Prostate gland (tissue), 2 donors: ENCODE measurements at regions not wholly inside any gene's neighbourhood (a gene's known extent, or its start where the extent isn't known, plus 50 kb on each side); places are given as distances from the start of the nearest gene placed in this dataset.

Experiments used
- DNase-seq: peaks from one replicate; pipeline ENCODE4 v3.0.0-alpha.2; 2019; ENCODE audit warnings: low spot score
- H3K27ac ChIP-seq, 2 donors: fragments of 200-600 bp; sonication (generic); 2 replicates each; pipeline ENCODE4 v1.5.1; 2017 to 2019
- H3K27me3 ChIP-seq: fragments of 200-600 bp; sonication (generic); replicated peaks from 2 replicates; pipeline ENCODE4 v1.5.1; 2019; ENCODE audit not compliant: insufficient read depth
- H3K36me3 ChIP-seq, 2 donors: fragments of 200-600 bp; sonication (generic); 1 replicate in 1 of 2; 2 replicates in 1 of 2; pipeline versions ENCODE4 v1.5.1 to v1.8.1; 2017 to 2019
- H3K4me1 ChIP-seq: fragments of 200-600 bp; sonication (generic); replicated peaks from 2 replicates; pipeline ENCODE4 v1.5.1; 2019
- H3K4me3 ChIP-seq, 2 donors: fragments of 200-600 bp; sonication (generic); 2 replicates each; pipeline ENCODE4 v1.5.1; 2017 to 2019
- H3K9me3 ChIP-seq: fragments of 200-600 bp; sonication (generic); 2 replicates; pipeline ENCODE4 v1.5.1; 2017
- POLR2A ChIP-seq: fragments of 450-650 bp; IDR thresholded peaks from one replicate; pipeline ENCODE4 v1.6.1; 2016; ENCODE audit warnings: antibody characterized with exemption, mild to moderate bottlenecking
- POLR2AphosphoS5 ChIP-seq: sonication (generic); formaldehyde crosslinking; IDR thresholded peaks from one replicate; pipeline ENCODE4 v1.6.1; 2017; ENCODE audit warnings: antibody characterized with exemption
- WGBS: methylation state at CpG from one replicate; pipeline ENCODE4 v1.1.5; 2018; 5-methylcytosine and 5-hydroxymethylcytosine counted together
- intact Hi-C: fragments of 100-400 bp; cut with DNase I; formaldehyde crosslinking; loops from one replicate; pipeline ENCODE4 v1.14.2; 2022
- TF ChIP-seq, protein P1 (sequence below), 4 experiments: fragments of 200-600 bp in 2 of 4; fragments of 450-650 bp in 2 of 4; sonication (generic) in 2 of 4; IDR thresholded peaks; 1 replicate in 3 of 4; 2 replicates in 1 of 4; pipeline ENCODE4 v1.5.1; 2016 to 2019; ENCODE audit warnings: antibody characterized with exemption in 4 of 4, mild to moderate bottlenecking in 2 of 4, moderate library complexity in 2 of 4

DNA sequence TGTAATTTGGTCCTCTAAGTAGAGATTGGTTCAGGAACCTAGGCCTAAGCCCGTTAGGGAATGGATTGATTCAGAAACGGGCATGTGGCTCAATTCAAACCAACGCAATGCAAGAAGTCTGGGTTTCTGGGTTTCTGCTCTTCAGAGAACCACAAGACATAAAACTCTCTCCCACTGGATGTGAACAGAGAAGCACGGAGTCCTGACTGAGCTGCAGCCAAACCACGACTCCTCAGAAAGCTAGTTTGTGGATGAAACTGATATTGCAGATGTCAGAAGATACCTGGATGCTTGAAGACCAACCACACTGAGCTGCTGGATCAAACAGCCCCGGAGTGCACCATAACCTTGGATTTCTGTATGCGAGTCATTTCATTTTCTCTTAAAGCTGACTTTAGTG, 50.0 kb downstream of the SOD2 start:
- 88% methylated on average over 7 of the region's 7 CpGs for WGBS
- no peaks in the 10 kb centered on the region for H3K4me1 ChIP-seq
- intact Hi-C loops, result no loop called here
- no peaks in the 10 kb centered on the region for H3K36me3 ChIP-seq
- no peaks in the 10 kb centered on the region for H3K9me3 ChIP-seq
- DNase-seq, result no peak
- H3K4me3 ChIP-seq, result no peak overlapping the region
- TF ChIP-seq POLR2A (no peak), POLR2AphosphoS5 (no peak)
- TF ChIP-seq, protein P1, sequence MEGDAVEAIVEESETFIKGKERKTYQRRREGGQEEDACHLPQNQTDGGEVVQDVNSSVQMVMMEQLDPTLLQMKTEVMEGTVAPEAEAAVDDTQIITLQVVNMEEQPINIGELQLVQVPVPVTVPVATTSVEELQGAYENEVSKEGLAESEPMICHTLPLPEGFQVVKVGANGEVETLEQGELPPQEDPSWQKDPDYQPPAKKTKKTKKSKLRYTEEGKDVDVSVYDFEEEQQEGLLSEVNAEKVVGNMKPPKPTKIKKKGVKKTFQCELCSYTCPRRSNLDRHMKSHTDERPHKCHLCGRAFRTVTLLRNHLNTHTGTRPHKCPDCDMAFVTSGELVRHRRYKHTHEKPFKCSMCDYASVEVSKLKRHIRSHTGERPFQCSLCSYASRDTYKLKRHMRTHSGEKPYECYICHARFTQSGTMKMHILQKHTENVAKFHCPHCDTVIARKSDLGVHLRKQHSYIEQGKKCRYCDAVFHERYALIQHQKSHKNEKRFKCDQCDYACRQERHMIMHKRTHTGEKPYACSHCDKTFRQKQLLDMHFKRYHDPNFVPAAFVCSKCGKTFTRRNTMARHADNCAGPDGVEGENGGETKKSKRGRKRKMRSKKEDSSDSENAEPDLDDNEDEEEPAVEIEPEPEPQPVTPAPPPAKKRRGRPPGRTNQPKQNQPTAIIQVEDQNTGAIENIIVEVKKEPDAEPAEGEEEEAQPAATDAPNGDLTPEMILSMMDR (IDR thresholded peaks at IDR 0.05), result no peak
- no peak overlapping the region for H3K27ac ChIP-seq
- H3K27me3 ChIP-seq, result no peaks in the 10 kb centered on the region

- WGBS, result 79% methylated on average over 1 of the region's 1 CpG
- Histone ChIP-seq H3K9me3 (no peaks in the 10 kb centered on the region), H3K4me1 (no peaks in the 10 kb centered on the region), H3K36me3 (no peaks in the 10 kb centered on the region), H3K27ac (no peak overlapping the region), H3K27me3 (no peaks in the 10 kb centered on the region), H3K4me3 (no peak overlapping the region)
- intact Hi-C loops, result no loop called here
- no peak for TF ChIP-seq POLR2AphosphoS5
- no peak for TF ChIP-seq POLR2A
- DNase-seq, result no peak
Observed at GRCh38 chr6:159642481-159642880, 50.6 kb downstream of the SOD2 start.

DNA sequence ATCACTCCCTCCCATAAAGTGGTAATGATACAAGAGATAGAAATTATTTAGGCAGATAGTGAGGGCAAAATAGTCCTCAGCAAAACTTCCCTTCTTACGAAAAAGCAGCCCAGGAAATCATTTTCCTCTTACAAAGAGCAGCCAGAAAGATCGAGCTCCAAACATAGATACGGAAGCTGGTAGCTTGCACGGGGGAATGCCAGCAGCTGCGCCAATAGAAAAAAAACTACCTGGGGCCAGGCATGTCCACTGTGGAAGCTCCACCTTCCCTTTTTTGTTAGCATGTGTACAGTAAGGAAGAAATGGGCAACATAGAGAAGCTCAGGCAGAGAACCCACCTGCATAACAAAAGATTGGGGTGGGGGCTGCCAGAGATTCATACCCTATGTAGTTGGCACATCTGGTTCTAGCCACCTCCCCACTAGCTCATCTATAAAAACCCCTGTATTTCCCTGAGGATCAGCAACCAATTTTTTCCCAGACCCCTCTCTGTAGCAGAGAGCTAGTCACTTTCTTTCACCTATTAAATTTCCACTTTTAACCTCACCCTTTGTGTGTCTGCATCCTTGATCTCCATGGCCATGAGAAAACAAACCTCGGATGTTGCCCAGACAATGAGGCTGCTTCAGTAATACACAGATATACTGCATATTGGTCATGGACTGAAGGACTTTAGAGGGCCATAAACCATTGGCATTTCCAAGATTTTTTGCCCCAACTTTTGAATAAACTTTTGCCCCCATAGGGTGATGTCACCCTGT, 52.1 kb downstream of the SOD2 start:
- TF ChIP-seq POLR2AphosphoS5 (no peak), POLR2A (no peak)
- TF ChIP-seq, protein P1 (IDR thresholded peaks at IDR 0.05), result no peak
- Histone ChIP-seq H3K4me3 (no peak overlapping the region), H3K4me1 (no peaks in the 10 kb centered on the region), H3K27ac (no peak overlapping the region), H3K36me3 (no peaks in the 10 kb centered on the region), H3K9me3 (no peaks in the 10 kb centered on the region), H3K27me3 (no peaks in the 10 kb centered on the region)
- no peak for DNase-seq
- WGBS, result 90% methylated on average over 6 of the region's 6 CpGs
- intact Hi-C loops, result no loop called here

GRCh38 chr6:159640322-159640721, 52.7 kb downstream of the SOD2 start:
- Histone ChIP-seq H3K36me3 (no peaks in the 10 kb centered on the region), H3K9me3 (no peaks in the 10 kb centered on the region), H3K27me3 (no peaks in the 10 kb centered on the region), H3K27ac (no peak overlapping the region), H3K4me3 (no peak overlapping the region), H3K4me1 (no peaks in the 10 kb centered on the region)
- WGBS, result 68% methylated on average over 2 of the region's 2 CpGs
- no peak for DNase-seq
- TF ChIP-seq POLR2AphosphoS5, result no peak
- no peak for TF ChIP-seq POLR2A
- TF ChIP-seq, protein P1 (IDR thresholded peaks at IDR 0.05), result no peak
- intact Hi-C loops, result no loop called here

- no peak overlapping the region for H3K4me3 ChIP-seq
- 48% methylated on average over 3 of the region's 3 CpGs for WGBS
- no peaks in the 10 kb centered on the region for H3K9me3 ChIP-seq
- H3K27me3 ChIP-seq, result no peaks in the 10 kb centered on the region
- no peaks in the 10 kb centered on the region for H3K36me3 ChIP-seq
- no peaks in the 10 kb centered on the region for H3K4me1 ChIP-seq
- no peak overlapping the region for H3K27ac ChIP-seq
- DNase-seq, result no peak
- TF ChIP-seq, protein P1 (IDR thresholded peaks at IDR 0.05), result no peak
- no peak for TF ChIP-seq POLR2A
- intact Hi-C loops, result no loop called here
Observed at GRCh38 chr6:159639721-159640120, 53.3 kb downstream of the SOD2 start.
